OCI-LY7 (cell line): ENCODE measurements at regions not wholly inside any gene's neighbourhood (a gene's known extent, or its start where the extent isn't known, plus 50 kb on each side); places are given as distances from the start of the nearest gene placed in this dataset.
"Not testable (repeated sequence)": the region's sequence is repeated elsewhere in the genome, so short reads cannot be mapped to it uniquely, and the experiment has no call there.

Source experiments
- BruUV-seq: library from RNA; stranded (reverse); fragments of 400-500 nt; replicated peaks from 2 replicates; lab custom pipeline; 2021; lab: Mats Ljungman, UMichigan
- CTCF ChIA-PET: fragments of 300-600 bp; sonication (Branson Sonifier 250); formaldehyde crosslinking; loops from one replicate; lab custom pipeline; 2022; ENCODE audit warnings: antibody characterized with exemption; ENCODE audit not compliant: unreplicated experiment; lab: Charles Lee
- POLR2A ChIA-PET: fragments of 300-600 bp; sonication (Branson Sonifier 250); formaldehyde crosslinking; loops from one replicate; lab custom pipeline; 2022; ENCODE audit warnings: antibody characterized with exemption; lab: Charles Lee
- DNase-seq: peaks from one replicate; pipeline ENCODE4 v3.0.0-alpha.2; 2015; ENCODE audit warnings: low spot score
- H2AFZ ChIP-seq: fragments of 200-600 bp; sonication (generic), shearing (Covaris generic); 2 replicates; pipeline ENCODE4 v1.6.1; 2014; ENCODE audit warnings: mild to moderate bottlenecking, antibody characterized with exemption, low read length, moderate library complexity
- H3K27ac ChIP-seq: fragments of 200-600 bp; sonication (generic); 2 replicates; pipeline ENCODE4 v1.5.1; 2014; ENCODE audit warnings: mixed run types, low read depth, mild to moderate bottlenecking, moderate library complexity, low read length, inconsistent platforms; ENCODE audit not compliant: poor library complexity, severe bottlenecking
- H3K36me3 ChIP-seq: fragments of 200-600 bp; sonication (generic); 2 replicates; pipeline ENCODE4 v1.6.1; 2014; ENCODE audit warnings: mild to moderate bottlenecking, antibody characterized with exemption, low read length, moderate library complexity, mixed read lengths; ENCODE audit not compliant: insufficient read depth
- H3K4me1 ChIP-seq: fragments of 200-600 bp; sonication (generic); 2 replicates; pipeline ENCODE4 v1.5.1; 2014; ENCODE audit warnings: mild to moderate bottlenecking, low read length; ENCODE audit not compliant: insufficient read depth, poor library complexity, severe bottlenecking
- H3K4me2 ChIP-seq: fragments of 200-600 bp; sonication (generic); 2 replicates; pipeline ENCODE4 v1.6.1; 2014; ENCODE audit warnings: mild to moderate bottlenecking, low read length
- H3K4me3 ChIP-seq: fragments of 200-600 bp; sonication (generic); 2 replicates; pipeline ENCODE4 v1.5.1; 2014; ENCODE audit warnings: mild to moderate bottlenecking, low read depth, low read length; ENCODE audit not compliant: poor library complexity, severe bottlenecking
- H3K79me2 ChIP-seq: fragments of 200-600 bp; sonication (generic); 2 replicates; pipeline ENCODE4 v1.6.1; 2016; ENCODE audit warnings: low read depth, mild to moderate bottlenecking, low read length, moderate library complexity, mixed read lengths; ENCODE audit not compliant: insufficient read depth
- H3K9me2 ChIP-seq: fragments of 200-600 bp; sonication (generic); 2 replicates; pipeline ENCODE4 v1.6.1; 2016; ENCODE audit warnings: mild to moderate bottlenecking, low read length, mixed read lengths; ENCODE audit not compliant: insufficient read depth
- H3K9me3 ChIP-seq: fragments of 200-600 bp; sonication (generic); 2 replicates; pipeline ENCODE4 v1.6.1; 2014; ENCODE audit warnings: mild to moderate bottlenecking, mixed run types, low read length, mixed read lengths
- H4K20me1 ChIP-seq: fragments of 200-600 bp; sonication (generic); 2 replicates; pipeline ENCODE4 v1.6.1; 2014; ENCODE audit warnings: mild to moderate bottlenecking, antibody characterized with exemption, low read length, moderate library complexity, mixed read lengths; ENCODE audit not compliant: insufficient read depth
- CTCF ChIP-seq: fragments of 200-600 bp; sonication (generic); conservative IDR thresholded peaks from 2 replicates; pipeline ENCODE4 v1.5.1; 2014; ENCODE audit warnings: mild to moderate bottlenecking, antibody characterized with exemption, low read length, moderate library complexity, mixed read lengths
- EZH2phosphoT487 ChIP-seq: fragments of 200-600 bp; sonication (generic); IDR thresholded peaks from 2 replicates; pipeline ENCODE4 v1.6.1; 2018; ENCODE audit warnings: low read depth, borderline replicate concordance, mild to moderate bottlenecking, mixed run types, antibody characterized with exemption, low read length, moderate library complexity, mixed read lengths
- intact Hi-C: fragments of 100-400 bp; cut with micrococcal nuclease; formaldehyde crosslinking; loops from one replicate; pipeline ENCODE4 v1.10.0; 2022; ENCODE audit not compliant: unreplicated experiment

- Histone ChIP-seq H3K4me3 (no peak overlapping the region), H3K79me2 (no peaks in the 10 kb centered on the region), H3K4me2 (no peak overlapping the region), H3K9me3 (no peaks in the 10 kb centered on the region), H3K9me2 (no peaks in the 10 kb centered on the region), H3K4me1 (no peaks in the 10 kb centered on the region), H4K20me1 (no peaks in the 10 kb centered on the region), H3K36me3 (no peaks in the 10 kb centered on the region), H2AFZ (no peak overlapping the region), H3K27ac (no peak overlapping the region)
- intact Hi-C loops: no loop called here
- ChIA-PET POLR2A (interaction anchor here (0.6 kb wide), 1 partner anchor 42 kb away, joined by 3 read pairs; no protein-coding TSS in a partner anchor), CTCF (no interaction called here)
- TF ChIP-seq EZH2phosphoT487: no peak
- no peak for TF ChIP-seq CTCF
- no TSS peak for BruUV-seq
- DNase-seq: peak; percentile 15
Measured at GRCh38 chr21:28018741-28019669, 973.7 kb downstream of the LTN1 start.

GRCh38 chr21:28018213-28018612 lies 974.5 kb downstream of the LTN1 start:
- Histone ChIP-seq H3K4me1 (no peaks in the 10 kb centered on the region), H3K4me2 (no peak overlapping the region), H3K9me3 (no peaks in the 10 kb centered on the region), H3K36me3 (no peaks in the 10 kb centered on the region), H3K27ac (no peak overlapping the region), H3K9me2 (no peaks in the 10 kb centered on the region), H2AFZ (no peak overlapping the region), H3K4me3 (no peak overlapping the region), H3K79me2 (no peaks in the 10 kb centered on the region), H4K20me1 (no peaks in the 10 kb centered on the region)
- no peak for DNase-seq
- ChIA-PET CTCF (no interaction called here), POLR2A (interaction anchor here (0.6 kb wide), 1 partner anchor 41 kb away, joined by 3 read pairs; no protein-coding TSS in a partner anchor)
- no TSS peak for BruUV-seq
- TF ChIP-seq CTCF: no peak
- no peak for TF ChIP-seq EZH2phosphoT487
- intact Hi-C loops: no loop called here

GRCh38 chr21:28016571-28016970 lies 976.1 kb downstream of the LTN1 start:
- H3K4me2 ChIP-seq: no peak overlapping the region
- H3K27ac ChIP-seq: no peak overlapping the region
- H3K4me1 ChIP-seq: no peaks in the 10 kb centered on the region
- H3K9me2 ChIP-seq: no peaks in the 10 kb centered on the region
- H3K79me2 ChIP-seq: no peaks in the 10 kb centered on the region
- BruUV-seq: no TSS peak
- no peak overlapping the region for H2AFZ ChIP-seq
- TF ChIP-seq CTCF: no peak
- no peak for TF ChIP-seq EZH2phosphoT487
- H3K9me3 ChIP-seq: no peaks in the 10 kb centered on the region
- intact Hi-C loops: no loop called here
- CTCF ChIA-PET: no interaction called here
- DNase-seq: no peak
- POLR2A ChIA-PET: no interaction called here
- H4K20me1 ChIP-seq: no peaks in the 10 kb centered on the region
- H3K36me3 ChIP-seq: no peaks in the 10 kb centered on the region
- no peak overlapping the region for H3K4me3 ChIP-seq

- intact Hi-C loops, H3K4me1 ChIP-seq, CTCF ChIA-PET, H3K36me3 ChIP-seq, H4K20me1 ChIP-seq, H3K4me2 ChIP-seq, DNase-seq, H3K27ac ChIP-seq, H3K9me2 ChIP-seq, H3K9me3 ChIP-seq, H2AFZ ChIP-seq, BruUV-seq, H3K4me3 ChIP-seq, H3K79me2 ChIP-seq: not testable (repeated sequence)
- POLR2A ChIA-PET: interaction anchor here (1.0 kb wide), 1 partner anchor 1102 kb away, joined by 3 read pairs; no protein-coding TSS in a partner anchor
Measured at GRCh38 chr21:28013123-28013522, 979.6 kb downstream of the LTN1 start.
